Neural cell (in vitro differentiated cells): ENCODE measurements at regions not wholly inside any gene's neighbourhood (a gene's known extent, or its start where the extent isn't known, plus 50 kb on each side); places are given as distances from the start of the nearest gene placed in this dataset.

Experiments used
- H2AFZ ChIP-seq: fragments of 200-600, 300-800 bp; sonication (generic), shearing (Covaris generic); 2 replicates; pipeline ENCODE4 v1.6.0; 2014; ENCODE audit warnings: low read depth, mild to moderate bottlenecking, antibody characterized with exemption, low read length, moderate library complexity
- H3F3A ChIP-seq: fragments of 200-600 bp; shearing (Covaris generic); 2 replicates; pipeline ENCODE4 v1.6.1; 2016; ENCODE audit warnings: mild to moderate bottlenecking, moderate library complexity, mixed read lengths, antibody characterized with exemption, low read length; ENCODE audit not compliant: insufficient read depth, poor library complexity, severe bottlenecking
- H3K27ac ChIP-seq: fragments of 200-600, 300-800 bp; sonication (generic), shearing (Covaris generic); 2 replicates; pipeline ENCODE4 v1.5.1; 2014; ENCODE audit warnings: mild to moderate bottlenecking, low read length, moderate library complexity
- H3K27me3 ChIP-seq: fragments of 300-800, 200-600 bp; sonication (generic), shearing (Covaris generic); 2 replicates; pipeline ENCODE4 v1.6.0; 2014; ENCODE audit warnings: mild to moderate bottlenecking, low read depth, low read length, moderate library complexity; ENCODE audit not compliant: insufficient read depth
- H3K36me3 ChIP-seq: fragments of 300-800, 200-600 bp; sonication (generic), shearing (Covaris generic); 2 replicates; pipeline ENCODE4 v1.5.1; 2014; ENCODE audit warnings: mild to moderate bottlenecking, antibody characterized with exemption, low read length, moderate library complexity; ENCODE audit not compliant: insufficient read depth
- H3K4me2 ChIP-seq: fragments of 300-800, 200-600 bp; sonication (generic), shearing (Covaris generic); 2 replicates; pipeline ENCODE4 v1.6.0; 2014; ENCODE audit warnings: mild to moderate bottlenecking, low read length
- H3K4me3 ChIP-seq: fragments of 300-800, 200-600 bp; sonication (generic), shearing (Covaris generic); 2 replicates; pipeline ENCODE4 v1.5.1; 2014; ENCODE audit warnings: mild to moderate bottlenecking, low read length, moderate library complexity
- H3K79me2 ChIP-seq: fragments of 200-600 bp; shearing (Covaris generic); replicated peaks from 2 replicates; pipeline ENCODE4 v1.6.0; 2014; ENCODE audit warnings: mild to moderate bottlenecking, low read length, moderate library complexity; ENCODE audit not compliant: insufficient read depth
- H3K9ac ChIP-seq: fragments of 300-800, 200-600 bp; sonication (generic), shearing (Covaris generic); 2 replicates; pipeline ENCODE4 v1.6.1; 2016; ENCODE audit warnings: mild to moderate bottlenecking, low read length, mixed read lengths
- H3K9me2 ChIP-seq: fragments of 200-600 bp; shearing (Covaris generic); 2 replicates; pipeline ENCODE4 v1.6.1; 2016; ENCODE audit warnings: mild to moderate bottlenecking, low read length, mixed read lengths; ENCODE audit not compliant: insufficient read depth
- H3K9me3 ChIP-seq: fragments of 200-600, 300-800 bp; sonication (generic), shearing (Covaris generic); 2 replicates; pipeline ENCODE4 v1.6.1; 2016; ENCODE audit warnings: mild to moderate bottlenecking, mixed run types, low read length, moderate library complexity, mixed read lengths
- H4K20me1 ChIP-seq: fragments of 200-600 bp; shearing (Covaris generic); 2 replicates; pipeline ENCODE4 v1.6.1; 2016; ENCODE audit warnings: mild to moderate bottlenecking, mixed run types; ENCODE audit not compliant: insufficient read depth
- CTCF ChIP-seq: fragments of 450-650 bp; IDR thresholded peaks from 2 replicates; pipeline ENCODE4 v1.5.1; 2014; ENCODE audit warnings: antibody characterized with exemption, mild to moderate bottlenecking, moderate library complexity; ENCODE audit not compliant: poor library complexity, severe bottlenecking
- EP300 ChIP-seq: fragments of 450-650 bp; conservative IDR thresholded peaks from 2 replicates; pipeline ENCODE4 v1.6.1; 2014; ENCODE audit warnings: antibody characterized with exemption, mild to moderate bottlenecking, moderate library complexity; ENCODE audit not compliant: poor library complexity, severe bottlenecking
- EZH2 ChIP-seq: fragments of 200-600, 300-800 bp; shearing (Covaris generic), sonication (generic); IDR thresholded peaks from 2 replicates; pipeline ENCODE4 v1.6.1; 2014; ENCODE audit warnings: antibody characterized with exemption, low read length, borderline replicate concordance, mild to moderate bottlenecking; ENCODE audit not compliant: insufficient read depth, poor library complexity, severe bottlenecking
- MXI1 ChIP-seq: fragments of 450-650 bp; conservative IDR thresholded peaks from 2 replicates; pipeline ENCODE4 v1.6.1; 2014; ENCODE audit warnings: antibody characterized with exemption, mild to moderate bottlenecking; ENCODE audit not compliant: poor library complexity, severe bottlenecking
- POLR2AphosphoS5 ChIP-seq: IDR thresholded peaks from 2 replicates; pipeline ENCODE4 v1.6.1; 2012
- RAD21 ChIP-seq: fragments of 450-650 bp; conservative IDR thresholded peaks from 2 replicates; pipeline ENCODE4 v1.6.1; 2014; ENCODE audit warnings: antibody characterized with exemption, mild to moderate bottlenecking, moderate library complexity
- SMC3 ChIP-seq: fragments of 450-650 bp; conservative IDR thresholded peaks from 2 replicates; pipeline ENCODE4 v1.6.1; 2014; ENCODE audit warnings: antibody characterized with exemption, mild to moderate bottlenecking, moderate library complexity; ENCODE audit not compliant: poor library complexity
- TAF1 ChIP-seq: IDR thresholded peaks from 2 replicates; pipeline ENCODE4 v1.6.1; 2012; ENCODE audit warnings: low read depth
- TF ChIP-seq, protein P1 (sequence below): IDR thresholded peaks from 2 replicates; pipeline ENCODE4 v1.6.1; 2012; ENCODE audit warnings: borderline replicate concordance

DNA sequence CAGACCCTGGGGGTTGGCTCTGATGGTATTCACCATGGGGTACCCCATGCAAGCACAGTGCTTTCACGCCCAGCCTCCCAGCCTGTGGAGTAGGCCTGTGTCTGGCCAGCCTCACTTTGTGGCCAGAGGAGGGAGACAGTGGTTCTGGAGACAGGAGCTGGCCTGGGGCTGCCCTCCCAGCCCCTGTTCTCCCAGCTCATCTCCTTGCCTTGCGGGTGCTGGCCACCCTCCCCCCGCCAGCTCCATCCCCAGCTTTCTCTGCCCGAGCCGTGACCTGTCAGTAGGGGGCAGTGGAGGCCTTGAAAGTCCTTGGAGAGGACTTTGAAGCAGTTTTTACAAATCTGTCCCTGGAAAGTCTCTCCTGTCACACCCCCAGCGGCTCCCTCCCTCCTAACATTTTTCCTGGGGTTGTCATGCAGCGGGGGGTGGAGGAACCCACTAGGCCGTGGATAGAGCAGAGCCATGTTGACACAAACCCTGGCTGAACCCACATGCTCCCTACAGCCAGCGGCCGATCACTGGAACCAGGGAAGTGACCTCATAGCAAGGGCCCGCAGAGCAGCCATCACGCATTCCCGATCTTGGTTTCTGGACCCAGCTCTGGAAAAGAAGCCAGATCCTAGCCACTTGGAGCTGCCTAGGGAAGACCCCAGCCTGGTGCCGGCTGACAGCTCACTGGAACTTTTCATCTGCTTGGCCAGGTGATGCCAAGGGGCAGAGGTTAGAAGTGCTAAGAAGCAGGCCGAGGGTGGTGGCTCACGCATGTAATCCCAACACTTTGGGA lies 289.4 kb downstream of the SEC14L1 start (continued):
- TF ChIP-seq, protein P1, sequence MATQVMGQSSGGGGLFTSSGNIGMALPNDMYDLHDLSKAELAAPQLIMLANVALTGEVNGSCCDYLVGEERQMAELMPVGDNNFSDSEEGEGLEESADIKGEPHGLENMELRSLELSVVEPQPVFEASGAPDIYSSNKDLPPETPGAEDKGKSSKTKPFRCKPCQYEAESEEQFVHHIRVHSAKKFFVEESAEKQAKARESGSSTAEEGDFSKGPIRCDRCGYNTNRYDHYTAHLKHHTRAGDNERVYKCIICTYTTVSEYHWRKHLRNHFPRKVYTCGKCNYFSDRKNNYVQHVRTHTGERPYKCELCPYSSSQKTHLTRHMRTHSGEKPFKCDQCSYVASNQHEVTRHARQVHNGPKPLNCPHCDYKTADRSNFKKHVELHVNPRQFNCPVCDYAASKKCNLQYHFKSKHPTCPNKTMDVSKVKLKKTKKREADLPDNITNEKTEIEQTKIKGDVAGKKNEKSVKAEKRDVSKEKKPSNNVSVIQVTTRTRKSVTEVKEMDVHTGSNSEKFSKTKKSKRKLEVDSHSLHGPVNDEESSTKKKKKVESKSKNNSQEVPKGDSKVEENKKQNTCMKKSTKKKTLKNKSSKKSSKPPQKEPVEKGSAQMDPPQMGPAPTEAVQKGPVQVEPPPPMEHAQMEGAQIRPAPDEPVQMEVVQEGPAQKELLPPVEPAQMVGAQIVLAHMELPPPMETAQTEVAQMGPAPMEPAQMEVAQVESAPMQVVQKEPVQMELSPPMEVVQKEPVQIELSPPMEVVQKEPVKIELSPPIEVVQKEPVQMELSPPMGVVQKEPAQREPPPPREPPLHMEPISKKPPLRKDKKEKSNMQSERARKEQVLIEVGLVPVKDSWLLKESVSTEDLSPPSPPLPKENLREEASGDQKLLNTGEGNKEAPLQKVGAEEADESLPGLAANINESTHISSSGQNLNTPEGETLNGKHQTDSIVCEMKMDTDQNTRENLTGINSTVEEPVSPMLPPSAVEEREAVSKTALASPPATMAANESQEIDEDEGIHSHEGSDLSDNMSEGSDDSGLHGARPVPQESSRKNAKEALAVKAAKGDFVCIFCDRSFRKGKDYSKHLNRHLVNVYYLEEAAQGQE = no peak

DNA sequence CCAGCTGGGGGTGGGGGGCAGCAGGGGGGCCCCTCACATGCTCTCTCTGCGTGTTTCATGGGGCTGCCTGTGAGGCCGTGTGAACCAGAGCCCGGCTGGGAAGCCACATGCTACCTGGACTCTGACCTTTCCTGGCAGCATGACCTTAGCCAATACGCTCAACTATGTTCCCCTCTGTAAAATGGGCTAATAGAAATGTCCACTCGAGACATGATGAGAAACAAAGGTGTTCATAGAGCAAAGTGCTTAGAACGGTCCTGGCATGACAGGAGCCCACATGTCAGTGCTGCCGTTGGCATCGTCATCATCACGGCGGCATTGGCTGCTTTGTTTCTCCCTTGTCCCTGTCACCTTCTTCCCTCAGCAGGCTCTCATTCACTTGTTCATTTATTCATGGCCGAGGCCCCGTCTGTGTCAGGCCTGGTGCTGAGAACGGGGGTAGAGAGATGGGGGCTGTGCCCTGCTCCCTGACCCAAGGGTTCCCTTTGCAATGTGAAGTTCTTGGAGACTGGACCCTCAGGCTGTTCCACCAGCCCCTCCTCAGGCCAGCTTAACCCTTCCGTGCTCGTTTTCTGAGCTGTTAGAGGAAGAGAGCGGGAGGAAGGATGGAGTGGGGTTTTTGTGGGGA lies 291.4 kb downstream of the SEC14L1 start:
- Histone ChIP-seq H4K20me1 (no peaks in the 10 kb centered on the region), H3F3A (no peaks in the 10 kb centered on the region), H2AFZ (no peak overlapping the region), H3K27ac (no peak overlapping the region), H3K9me3 (no peaks in the 10 kb centered on the region), H3K36me3 (no peaks in the 10 kb centered on the region), H3K4me2 (no peak overlapping the region), H3K27me3 (no peaks in the 10 kb centered on the region), H3K79me2 (no peaks in the 10 kb centered on the region), H3K9ac (no peak overlapping the region), H3K9me2 (no peaks in the 10 kb centered on the region), H3K4me3 (no peak overlapping the region)
- TF ChIP-seq RAD21 (no peak), EZH2 (no peak), MXI1 (no peak), CTCF (no peak), SMC3 (no peak), EP300 (no peak), POLR2AphosphoS5 (no peak), TAF1 (no peak)
- TF ChIP-seq, protein P1 = no peak
